ENCODE measurements at regions not wholly inside any gene's neighbourhood (a gene's known extent, or its start where the extent isn't known, plus 50 kb on each side); places are given as distances from the start of the nearest gene placed in this dataset.

GRCh38 chr5:2180456-2180855 is 297.7 kb upstream of the IRX4 start:
- H3K27me3 ChIP-seq (ENCODE audit: control insufficient read depth, insufficient read depth, low read length), result no peaks in the 10 kb centered on the region
- no peak overlapping the region for H3K9ac ChIP-seq (ENCODE audit: low read length)
- no peaks in the 10 kb centered on the region for H3K36me3 ChIP-seq (ENCODE audit: control insufficient read depth, insufficient read depth, low read length)
- no peaks in the 10 kb centered on the region; the same call in 1 of the 2 replicates for H3K4me1 ChIP-seq (ENCODE audit: control insufficient read depth, insufficient read depth, low read length)
- no peaks in the 10 kb centered on the region for H3K9me3 ChIP-seq (ENCODE audit: control insufficient read depth, insufficient read depth, low read depth, low read length)
- no peak overlapping the region for H3K27ac ChIP-seq (ENCODE audit: low read depth, low read length)
- H3K4me3 ChIP-seq (ENCODE audit: low read depth, low read length), result no peak overlapping the region

GRCh38 chr5:2179861-2180260 is 297.1 kb upstream of the IRX4 start:
- Histone ChIP-seq H3K9ac (ENCODE audit: low read length) (no peak overlapping the region), H3K9me3 (ENCODE audit: control insufficient read depth, insufficient read depth, low read depth, low read length) (no peaks in the 10 kb centered on the region)

GRCh38 chr5:2178528-2178927 is 295.8 kb upstream of the IRX4 start:
- H3K9me3 ChIP-seq (ENCODE audit: control insufficient read depth, insufficient read depth, low read depth, low read length), result no peaks in the 10 kb centered on the region
- H3K27ac ChIP-seq (ENCODE audit: low read depth, low read length), result no peak overlapping the region
- H3K4me3 ChIP-seq (ENCODE audit: low read depth, low read length), result no peak overlapping the region
- H3K36me3 ChIP-seq (ENCODE audit: control insufficient read depth, insufficient read depth, low read length), result no peaks in the 10 kb centered on the region
- H3K9ac ChIP-seq (ENCODE audit: low read length), result no peak overlapping the region
- no peaks in the 10 kb centered on the region; the same call in 1 of the 2 replicates for H3K4me1 ChIP-seq (ENCODE audit: control insufficient read depth, insufficient read depth, low read length)
- H3K27me3 ChIP-seq (ENCODE audit: control insufficient read depth, insufficient read depth, low read length), result no peaks in the 10 kb centered on the region

More at GRCh38 chr5:2179861-2180260, 297.1 kb upstream of the IRX4 start:
- Histone ChIP-seq H3K27me3 (ENCODE audit: control insufficient read depth, insufficient read depth, low read length) (no peaks in the 10 kb centered on the region), H3K36me3 (ENCODE audit: control insufficient read depth, insufficient read depth, low read length) (no peaks in the 10 kb centered on the region), H3K27ac (ENCODE audit: low read depth, low read length) (no peak overlapping the region), H3K4me1 (ENCODE audit: control insufficient read depth, insufficient read depth, low read length) (no peaks in the 10 kb centered on the region; the same call in 1 of the 2 replicates), H3K4me3 (ENCODE audit: low read depth, low read length) (no peak overlapping the region)

GRCh38 chr5:2178071-2178477 is 295.3 kb upstream of the IRX4 start:
- no peak overlapping the region for H3K9ac ChIP-seq (ENCODE audit: low read length)
- H3K4me1 ChIP-seq (ENCODE audit: control insufficient read depth, insufficient read depth, low read length), result no peaks in the 10 kb centered on the region; the same call in 1 of the 2 replicates
- no peak overlapping the region for H3K4me3 ChIP-seq (ENCODE audit: low read depth, low read length)
- no peaks in the 10 kb centered on the region for H3K27me3 ChIP-seq (ENCODE audit: control insufficient read depth, insufficient read depth, low read length)
- no peak overlapping the region for H3K27ac ChIP-seq (ENCODE audit: low read depth, low read length)
- H3K9me3 ChIP-seq (ENCODE audit: control insufficient read depth, insufficient read depth, low read depth, low read length), result no peaks in the 10 kb centered on the region
- H3K36me3 ChIP-seq (ENCODE audit: control insufficient read depth, insufficient read depth, low read length), result no peaks in the 10 kb centered on the region

- Histone ChIP-seq H3K9ac (ENCODE audit: low read length) (no peak overlapping the region), H3K4me1 (ENCODE audit: control insufficient read depth, insufficient read depth, low read length) (no peaks in the 10 kb centered on the region), H3K4me3 (ENCODE audit: low read depth, low read length) (no peak overlapping the region), H3K27ac (ENCODE audit: low read depth, low read length) (no peak overlapping the region), H3K27me3 (ENCODE audit: control insufficient read depth, insufficient read depth, low read length) (no peaks in the 10 kb centered on the region), H3K36me3 (ENCODE audit: control insufficient read depth, insufficient read depth, low read length) (no peaks in the 10 kb centered on the region), H3K9me3 (ENCODE audit: control insufficient read depth, insufficient read depth, low read depth, low read length) (no peaks in the 10 kb centered on the region)
Observed at GRCh38 chr5:2177244-2177643, 294.5 kb upstream of the IRX4 start.

- Histone ChIP-seq H3K27ac (ENCODE audit: low read depth, low read length) (no peak overlapping the region), H3K27me3 (ENCODE audit: control insufficient read depth, insufficient read depth, low read length) (no peaks in the 10 kb centered on the region), H3K9ac (ENCODE audit: low read length) (no peak overlapping the region)
Observed at GRCh38 chr5:2176581-2176980, 293.9 kb upstream of the IRX4 start.

GRCh38 chr5:2175842-2176404 is 293.2 kb upstream of the IRX4 start:
- Histone ChIP-seq H3K27me3 (ENCODE audit: control insufficient read depth, insufficient read depth, low read length) (no peaks in the 10 kb centered on the region), H3K9me3 (ENCODE audit: control insufficient read depth, insufficient read depth, low read depth, low read length) (no peaks in the 10 kb centered on the region), H3K9ac (ENCODE audit: low read length) (no peak overlapping the region), H3K36me3 (ENCODE audit: control insufficient read depth, insufficient read depth, low read length) (no peaks in the 10 kb centered on the region), H3K4me1 (ENCODE audit: control insufficient read depth, insufficient read depth, low read length) (no peaks in the 10 kb centered on the region), H3K4me3 (ENCODE audit: low read depth, low read length) (no peak overlapping the region), H3K27ac (ENCODE audit: low read depth, low read length) (no peak overlapping the region)

More at GRCh38 chr5:2176581-2176980, 293.9 kb upstream of the IRX4 start:
- Histone ChIP-seq H3K4me1 (ENCODE audit: control insufficient read depth, insufficient read depth, low read length) (no peaks in the 10 kb centered on the region), H3K4me3 (ENCODE audit: low read depth, low read length) (no peak overlapping the region), H3K9me3 (ENCODE audit: control insufficient read depth, insufficient read depth, low read depth, low read length) (no peaks in the 10 kb centered on the region), H3K36me3 (ENCODE audit: control insufficient read depth, insufficient read depth, low read length) (no peaks in the 10 kb centered on the region)

GRCh38 chr5:2175041-2175440 is 292.3 kb upstream of the IRX4 start:
- no peak overlapping the region for H3K4me3 ChIP-seq (ENCODE audit: low read depth, low read length)
- no peaks in the 10 kb centered on the region for H3K36me3 ChIP-seq (ENCODE audit: control insufficient read depth, insufficient read depth, low read length)
- H3K27ac ChIP-seq (ENCODE audit: low read depth, low read length), result no peak overlapping the region
- no peaks in the 10 kb centered on the region for H3K4me1 ChIP-seq (ENCODE audit: control insufficient read depth, insufficient read depth, low read length)
- no peaks in the 10 kb centered on the region for H3K27me3 ChIP-seq (ENCODE audit: control insufficient read depth, insufficient read depth, low read length)
- no peaks in the 10 kb centered on the region for H3K9me3 ChIP-seq (ENCODE audit: control insufficient read depth, insufficient read depth, low read depth, low read length)
- no peak overlapping the region for H3K9ac ChIP-seq (ENCODE audit: low read length)

- H3K36me3 ChIP-seq (ENCODE audit: control insufficient read depth, insufficient read depth, low read length), result no peaks in the 10 kb centered on the region
- no peaks in the 10 kb centered on the region for H3K9me3 ChIP-seq (ENCODE audit: control insufficient read depth, insufficient read depth, low read depth, low read length)
- no peak overlapping the region for H3K27ac ChIP-seq (ENCODE audit: low read depth, low read length)
- no peaks in the 10 kb centered on the region for H3K4me1 ChIP-seq (ENCODE audit: control insufficient read depth, insufficient read depth, low read length)
- no peak overlapping the region for H3K4me3 ChIP-seq (ENCODE audit: low read depth, low read length)
- H3K9ac ChIP-seq (ENCODE audit: low read length), result no peak overlapping the region
- H3K27me3 ChIP-seq (ENCODE audit: control insufficient read depth, insufficient read depth, low read length), result no peaks in the 10 kb centered on the region
Observed at GRCh38 chr5:2174538-2174937, 291.8 kb upstream of the IRX4 start.

- Histone ChIP-seq H3K4me3 (ENCODE audit: low read depth, low read length) (no peak overlapping the region), H3K4me1 (ENCODE audit: control insufficient read depth, insufficient read depth, low read length) (no peaks in the 10 kb centered on the region), H3K27me3 (ENCODE audit: control insufficient read depth, insufficient read depth, low read length) (no peaks in the 10 kb centered on the region), H3K36me3 (ENCODE audit: control insufficient read depth, insufficient read depth, low read length) (no peaks in the 10 kb centered on the region), H3K9ac (ENCODE audit: low read length) (no peak overlapping the region), H3K9me3 (ENCODE audit: control insufficient read depth, insufficient read depth, low read depth, low read length) (no peaks in the 10 kb centered on the region), H3K27ac (ENCODE audit: low read depth, low read length) (no peak overlapping the region)
Observed at GRCh38 chr5:2173151-2173834, 290.6 kb upstream of the IRX4 start.

- no peak overlapping the region for H3K27ac ChIP-seq (ENCODE audit: low read depth, low read length)
- H3K4me3 ChIP-seq (ENCODE audit: low read depth, low read length), result no peak overlapping the region
- no peaks in the 10 kb centered on the region for H3K9me3 ChIP-seq (ENCODE audit: control insufficient read depth, insufficient read depth, low read depth, low read length)
- no peak overlapping the region for H3K9ac ChIP-seq (ENCODE audit: low read length)
- H3K36me3 ChIP-seq (ENCODE audit: control insufficient read depth, insufficient read depth, low read length), result no peaks in the 10 kb centered on the region
- no peaks in the 10 kb centered on the region for H3K4me1 ChIP-seq (ENCODE audit: control insufficient read depth, insufficient read depth, low read length)
- H3K27me3 ChIP-seq (ENCODE audit: control insufficient read depth, insufficient read depth, low read length), result no peaks in the 10 kb centered on the region
Observed at GRCh38 chr5:2172471-2172870, 289.7 kb upstream of the IRX4 start.

All from HUES6 (cell line).